GM19463 (cell line): ENCODE measurements at regions not wholly inside any gene's neighbourhood (a gene's known extent, or its start where the extent isn't known, plus 50 kb on each side); places are given as distances from the start of the nearest gene placed in this dataset.

Experiments used
- ATAC-seq: cut with Tn5 transposase; IDR thresholded peaks from one replicate; pipeline ENCODE4 v1.9.1; 2021; ENCODE audit warnings: mild to moderate bottlenecking, moderate library complexity; ENCODE audit not compliant: unreplicated experiment

DNA sequence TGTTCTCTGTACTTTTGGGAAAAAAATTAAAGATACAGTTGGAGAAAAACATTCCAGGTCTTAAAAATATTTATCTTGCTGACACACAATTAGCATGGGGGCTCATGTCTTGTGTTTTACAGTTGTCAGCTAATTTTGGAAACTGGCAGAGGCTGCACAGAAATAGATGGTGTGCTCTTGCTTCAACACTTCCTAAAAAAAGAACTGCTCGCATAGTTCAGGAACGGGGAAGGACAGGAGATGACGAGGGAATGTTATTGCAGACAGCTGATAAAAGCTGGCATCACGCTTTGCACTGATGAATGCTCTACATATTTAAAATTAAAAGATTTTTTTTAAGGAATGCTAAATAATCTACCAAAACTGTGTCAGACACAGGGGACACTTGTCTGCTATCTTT, 103.5 kb upstream of the CELF2 start:
- ATAC-seq, result no peak

DNA sequence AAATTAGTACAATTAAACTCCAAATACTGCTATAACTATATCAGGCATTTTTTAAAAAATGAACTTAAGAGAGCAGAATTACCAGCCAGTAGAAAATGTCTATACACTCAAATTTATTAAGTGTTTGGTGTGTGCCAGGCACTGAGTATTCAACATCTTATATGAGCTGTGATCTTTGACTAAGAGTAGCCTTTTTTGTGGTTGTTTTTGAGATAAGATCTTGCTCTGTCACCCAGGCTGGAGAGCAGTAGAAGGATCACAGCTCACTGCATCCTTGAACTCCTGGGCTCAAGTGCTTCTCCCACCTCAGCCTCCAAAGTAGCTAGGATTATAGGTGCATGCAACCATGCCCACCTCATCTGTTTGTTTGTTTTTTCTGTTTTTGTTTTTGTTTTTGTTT, 102.5 kb upstream of the CELF2 start:
- ATAC-seq, result no peak

- no peak for ATAC-seq
Observed at GRCh38 chr10:10917031-10917430, 100.6 kb upstream of the CELF2 start.

DNA sequence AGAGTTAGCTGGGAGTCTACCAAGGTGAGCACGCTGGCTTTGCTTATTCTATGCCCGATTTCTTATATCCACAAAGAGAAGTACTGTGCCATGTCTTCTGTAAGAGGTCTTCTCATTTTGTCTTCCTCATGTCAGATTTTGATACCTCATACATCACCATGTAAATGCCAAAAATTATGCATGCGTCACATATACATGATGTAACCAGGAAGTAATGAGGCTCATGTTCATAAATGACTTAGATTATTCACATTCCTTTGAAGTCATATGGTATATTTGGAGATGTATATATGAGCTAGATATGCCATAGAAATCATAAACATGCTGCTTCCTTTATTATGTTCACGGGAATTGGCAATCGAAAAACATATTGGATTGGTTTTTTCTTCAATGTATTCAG, 97.7 kb upstream of the CELF2 start:
- ATAC-seq, result no peak

DNA sequence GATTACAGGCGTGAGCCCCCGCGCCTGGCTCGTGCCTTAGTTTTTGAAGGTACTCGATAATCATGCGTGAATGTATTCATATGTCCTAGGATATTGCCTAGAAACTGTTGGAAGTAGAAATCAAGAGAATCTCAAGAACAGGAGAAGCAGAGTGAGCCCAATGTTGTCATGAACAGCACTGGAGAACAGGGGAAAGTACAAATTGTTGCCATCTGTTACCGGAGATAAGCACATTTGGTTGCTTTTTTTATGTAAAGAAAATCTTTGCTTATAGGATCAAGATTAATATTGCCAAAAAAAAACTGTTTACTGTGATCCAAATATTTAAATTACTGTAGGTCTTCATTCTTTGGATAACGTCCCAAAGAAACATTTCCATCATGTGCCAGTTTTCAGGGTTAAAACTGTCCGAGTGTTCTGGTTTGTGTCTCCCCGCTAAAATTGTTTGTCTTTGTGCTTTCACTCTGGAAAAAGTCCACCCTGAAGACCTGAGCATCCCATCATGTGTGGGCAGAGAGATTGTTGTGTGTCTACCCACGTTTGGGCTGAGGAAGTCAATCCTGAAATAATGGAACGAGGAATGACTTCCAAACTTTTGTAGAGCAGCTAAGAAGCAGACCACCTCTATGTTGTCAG, 95.7 kb upstream of the CELF2 start:
- ATAC-seq, result no peak

DNA sequence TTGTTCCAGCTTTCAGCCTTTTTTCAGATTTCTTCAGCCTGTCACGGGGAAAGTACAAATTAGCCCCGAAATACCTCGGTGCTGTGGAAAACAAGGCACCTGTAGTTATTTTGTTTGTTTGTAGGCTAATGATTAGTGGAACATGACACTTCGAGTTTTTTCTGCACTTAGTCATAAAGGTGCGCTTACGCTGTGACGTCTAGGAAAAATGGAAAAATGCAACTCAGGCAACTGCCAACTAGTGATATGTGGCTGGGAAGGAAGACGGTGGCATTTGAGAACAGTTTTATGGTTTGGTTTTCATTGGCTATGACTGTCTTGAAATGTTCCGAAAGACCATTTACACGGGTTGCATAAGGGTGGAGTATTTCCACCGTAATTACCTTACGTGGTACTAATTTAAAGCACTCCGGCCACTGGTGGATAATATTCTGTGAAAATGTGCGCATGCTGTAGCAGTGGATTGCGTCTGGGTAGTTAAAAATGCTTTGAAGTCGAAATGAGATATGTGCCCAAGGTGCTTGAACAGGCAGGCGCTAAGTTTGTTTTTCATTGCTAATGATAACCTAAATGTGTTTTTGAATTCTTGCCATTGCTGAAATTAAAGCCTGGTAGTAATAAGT, 94.5 kb upstream of the CELF2 start:
- ATAC-seq, result no peak

- ATAC-seq, result no peak
Observed at GRCh38 chr10:10925667-10926066, 92.0 kb upstream of the CELF2 start.

GRCh38 chr10:10927608-10928007, 90.1 kb upstream of the CELF2 start:
- no peak for ATAC-seq

DNA sequence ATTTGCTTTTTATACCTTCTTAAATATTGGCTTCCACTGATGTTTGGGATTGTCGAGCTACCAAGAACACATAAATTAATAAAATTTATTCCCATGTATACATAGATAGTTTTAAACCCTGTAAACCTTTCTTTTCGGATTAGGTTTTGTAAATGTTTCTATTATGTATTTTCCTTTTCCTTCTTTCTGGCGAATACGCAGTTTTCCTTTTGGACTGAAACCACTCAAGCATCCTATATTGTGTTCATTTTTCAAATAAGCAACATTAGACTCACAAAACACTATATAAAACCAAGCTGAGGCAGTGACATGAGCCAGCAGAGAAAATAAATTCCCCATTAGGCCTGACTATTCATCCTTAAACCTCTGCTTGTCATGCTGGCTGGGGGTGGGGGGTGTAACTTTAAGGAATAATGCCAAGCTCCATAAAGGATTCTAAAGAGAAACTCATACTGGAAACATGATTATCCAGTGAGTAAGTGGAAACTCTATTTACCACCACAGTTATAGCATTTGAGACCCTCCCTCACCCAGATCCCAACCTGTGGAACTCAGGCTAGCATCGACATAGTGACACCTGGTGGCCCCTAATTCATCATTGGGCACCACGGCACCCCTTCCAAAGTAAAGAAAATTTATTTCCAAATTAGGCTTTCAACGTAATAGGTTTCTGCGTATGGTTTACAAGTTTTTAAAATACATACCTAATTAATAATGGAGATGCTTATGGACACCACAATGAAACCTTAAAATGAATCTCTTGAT, 86.5 kb upstream of the CELF2 start:
- no peak for ATAC-seq

GRCh38 chr10:10935032-10935431, 82.6 kb upstream of the CELF2 start:
- no peak for ATAC-seq

GRCh38 chr10:10938676-10939075, 79.0 kb upstream of the CELF2 start:
- no peak for ATAC-seq

- ATAC-seq, result no peak
Observed at GRCh38 chr10:10941127-10941730, 76.4 kb upstream of the CELF2 start.

- no peak for ATAC-seq
Observed at GRCh38 chr10:10942441-10942840, 75.2 kb upstream of the CELF2 start.

DNA sequence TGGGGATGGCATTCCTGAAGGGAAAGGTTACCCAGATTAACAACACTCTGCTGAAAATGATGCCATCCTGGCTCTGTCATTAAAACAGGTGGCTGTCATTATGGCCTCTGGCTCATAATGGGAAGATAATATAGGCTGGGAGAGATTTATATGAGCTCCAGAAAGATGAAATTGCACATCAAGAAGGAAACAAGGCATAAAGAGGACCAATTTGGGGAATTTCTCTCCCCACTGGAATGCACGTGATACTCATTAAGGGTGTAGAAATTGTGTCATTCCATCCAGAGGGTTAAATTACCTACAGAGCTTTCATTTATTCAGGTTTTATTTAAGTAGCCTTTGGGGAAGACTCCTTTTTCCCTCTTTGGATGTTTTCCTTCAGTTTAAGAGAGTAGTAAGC, 71.6 kb upstream of the CELF2 start:
- ATAC-seq, result no peak

GRCh38 chr10:10946801-10947200, 70.9 kb upstream of the CELF2 start:
- no peak for ATAC-seq

- no peak for ATAC-seq
Observed at GRCh38 chr10:10951675-10952074, 66.0 kb upstream of the CELF2 start.

GRCh38 chr10:10952800-10953199, 64.9 kb upstream of the CELF2 start:
- ATAC-seq, result no peak

- no peak for ATAC-seq
Observed at GRCh38 chr10:10956681-10957542, 60.8 kb upstream of the CELF2 start.

DNA sequence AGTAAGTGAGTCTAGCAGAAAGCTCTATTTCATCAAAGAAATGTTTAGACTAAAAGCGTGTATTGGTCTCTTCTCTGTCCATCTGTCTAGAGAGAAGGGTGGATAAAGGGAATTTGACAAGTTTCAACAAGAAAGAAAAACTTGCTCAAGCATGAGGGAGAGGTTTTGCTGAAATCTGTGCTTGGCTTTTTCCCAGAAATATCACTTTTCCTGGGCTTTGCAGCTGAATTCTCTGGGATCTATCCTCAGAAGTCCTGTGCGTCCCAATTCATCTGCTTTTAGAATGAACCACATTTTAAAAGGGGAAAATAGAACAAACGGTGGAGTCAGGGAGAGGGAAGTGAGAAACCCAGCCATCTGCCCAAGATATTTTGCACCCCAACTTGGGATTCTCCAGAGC, 59.6 kb upstream of the CELF2 start:
- ATAC-seq, result no peak

- peak; percentile 86 for ATAC-seq
Observed at GRCh38 chr10:10959666-10960065, 58.0 kb upstream of the CELF2 start.

- ATAC-seq, result no peak
Observed at GRCh38 chr10:10960534-10960933, 57.1 kb upstream of the CELF2 start.
